H1 (cell line): ENCODE measurements at regions not wholly inside any gene's neighbourhood (a gene's known extent, or its start where the extent isn't known, plus 50 kb on each side); places are given as distances from the start of the nearest gene placed in this dataset.

ENCODE experiments used
- CTCF ChIA-PET: fragments of 300-600 bp; sonication (Branson Sonifier 250); formaldehyde crosslinking; loops from one replicate; lab custom pipeline; 2021; ENCODE audit not compliant: partially characterized antibody; lab: Charles Lee
- POLR2A ChIA-PET: fragments of 300-600 bp; sonication (Branson Sonifier 250); formaldehyde crosslinking; loops from one replicate; lab custom pipeline; 2021; ENCODE audit warnings: inconsistent platforms; ENCODE audit not compliant: partially characterized antibody; lab: Charles Lee
- DNase-seq, 2 experiments: peaks; one replicate each; pipeline versions ENCODE4 v3.0.0 to v3.0.0-alpha.2; 2010 to 2022; ENCODE audit warnings: low spot score in 2 of 2, low read depth in 1 of 2, mixed read lengths in 1 of 2
- FAIRE-seq: peaks from 2 replicates; lab custom pipeline; 2011; peaks lifted over from hg19 to GRCh38; lab: Jason Lieb, UNC
- H2AFZ ChIP-seq: 2 replicates; pipeline ENCODE4 v1.8.1; 2012; ENCODE audit warnings: low read length, inconsistent platforms
- H2AK5ac ChIP-seq: 2 replicates; pipeline ENCODE4 v1.6.1; 2013; ENCODE audit warnings: low read depth, low read length
- H2BK120ac ChIP-seq: replicated peaks from 2 replicates; pipeline ENCODE3; 2013; ENCODE audit warnings: low read depth, low read length, inconsistent platforms
- H2BK12ac ChIP-seq: 2 replicates; pipeline ENCODE4 v1.6.1; 2013; ENCODE audit warnings: low read depth, low read length
- H2BK15ac ChIP-seq: 2 replicates; pipeline ENCODE4 v1.6.1; 2013; ENCODE audit warnings: low read length
- H2BK20ac ChIP-seq: 2 replicates; pipeline ENCODE4 v1.6.1; 2013; ENCODE audit warnings: low read length
- H2BK5ac ChIP-seq: 2 replicates; pipeline ENCODE4 v1.6.1; 2013; ENCODE audit warnings: low read depth, low read length
- H3K14ac ChIP-seq: 2 replicates; pipeline ENCODE4 v1.6.1; 2013; ENCODE audit warnings: inconsistent platforms; ENCODE audit not compliant: insufficient read length
- H3K18ac ChIP-seq: 2 replicates; pipeline ENCODE4 v1.6.1; 2013; ENCODE audit warnings: low read length; ENCODE audit errors: extremely low read depth
- H3K23ac ChIP-seq: 2 replicates; pipeline ENCODE4 v1.6.1; 2013; ENCODE audit warnings: inconsistent platforms; ENCODE audit not compliant: insufficient read length
- H3K23me2 ChIP-seq: 2 replicates; pipeline ENCODE4 v1.6.1; 2013; ENCODE audit warnings: low read depth, low read length
- H3K27ac ChIP-seq: 2 replicates; pipeline ENCODE4 v1.6.1; 2011; ENCODE audit warnings: low read depth, low read length, inconsistent platforms
- H3K27me3 ChIP-seq, 4 experiments: replicated peaks in 1 of 4; 1 replicate in 1 of 4; 2 replicates in 3 of 4; pipeline versions ENCODE4 v1.6.1 to v1.8.1; 2011 to 2013; ENCODE audit warnings: low read length in 3 of 4, mild to moderate bottlenecking in 3 of 4, inconsistent platforms in 2 of 4, mixed read lengths in 2 of 4, moderate library complexity in 1 of 4; ENCODE audit not compliant: control insufficient read depth in 3 of 4, insufficient read depth in 3 of 4; ENCODE audit errors: extremely low read depth in 1 of 4
- H3K36me3 ChIP-seq, 4 experiments: 2 replicates each; pipeline versions ENCODE4 v1.6.1 to v1.8.1; 2011 to 2013; ENCODE audit warnings: mild to moderate bottlenecking in 4 of 4, low read length in 3 of 4, moderate library complexity in 2 of 4, control low read depth in 1 of 4, inconsistent platforms in 1 of 4; ENCODE audit not compliant: insufficient read depth in 4 of 4, control insufficient read depth in 2 of 4
- H3K4ac ChIP-seq: replicated peaks from 2 replicates; pipeline ENCODE3; 2013; ENCODE audit warnings: low read length, low read depth, mixed read lengths, inconsistent platforms; ENCODE audit not compliant: insufficient read length
- H3K4me1 ChIP-seq, 4 experiments: replicated peaks in 1 of 4; 1 replicate in 1 of 4; 2 replicates in 3 of 4; pipeline versions ENCODE4 v1.6.1 to v1.8.1; 2011 to 2013; ENCODE audit warnings: low read length in 3 of 4, inconsistent platforms in 2 of 4, mixed read lengths in 1 of 4; ENCODE audit not compliant: insufficient read depth in 4 of 4, control insufficient read depth in 3 of 4
- H3K4me2 ChIP-seq, 2 experiments: 2 replicates each; pipeline versions ENCODE4 v1.6.1 to v1.8.1; 2011 to 2013; ENCODE audit warnings: low read depth in 2 of 2, low read length in 2 of 2, control low read depth in 1 of 2, inconsistent platforms in 1 of 2, mild to moderate bottlenecking in 1 of 2; ENCODE audit not compliant: insufficient read depth in 1 of 2
- H3K4me3 ChIP-seq, 4 experiments: fragments of 200-600, 300-600 bp in 1 of 4; sonication (generic), shearing (Covaris generic), sonication (Bioruptor Twin) in 1 of 4; 2 replicates each; pipeline versions ENCODE4 v1.5.1 to v1.8.1; 2011 to 2016; ENCODE audit warnings: low read length in 4 of 4, low read depth in 3 of 4, control low read depth in 2 of 4, inconsistent platforms in 2 of 4, mild to moderate bottlenecking in 2 of 4, mixed read lengths in 1 of 4, moderate library complexity in 1 of 4; ENCODE audit not compliant: insufficient read depth in 2 of 4; ENCODE audit errors: extremely low read depth in 1 of 4
- H3K56ac ChIP-seq: replicated peaks from 2 replicates; pipeline ENCODE3; 2013; ENCODE audit warnings: low read depth, mild to moderate bottlenecking, mixed read lengths, low read length, inconsistent platforms; ENCODE audit not compliant: insufficient read length
- H3K79me1 ChIP-seq: 2 replicates; pipeline ENCODE4 v1.6.1; 2013; ENCODE audit warnings: low read depth, low read length, control low read depth
- H3K79me2 ChIP-seq, 2 experiments: 2 replicates each; pipeline versions ENCODE4 v1.6.1 to v1.8.1; 2012 to 2013; ENCODE audit warnings: low read length in 2 of 2, mild to moderate bottlenecking in 2 of 2, inconsistent platforms in 1 of 2; ENCODE audit not compliant: insufficient read depth in 2 of 2, control insufficient read depth in 1 of 2
- H3K9ac ChIP-seq, 4 experiments: replicated peaks in 1 of 4; 1 replicate in 1 of 4; 2 replicates in 3 of 4; pipeline versions ENCODE4 v1.6.1 to v1.8.1; 2011 to 2013; ENCODE audit warnings: low read depth in 3 of 4, low read length in 3 of 4, control low read depth in 2 of 4, mild to moderate bottlenecking in 2 of 4, moderate library complexity in 2 of 4, inconsistent platforms in 1 of 4; ENCODE audit errors: extremely low read depth in 1 of 4
- H3K9me3 ChIP-seq, 2 experiments: 2 replicates each; pipeline versions ENCODE4 v1.6.1 to v1.8.1; 2012 to 2013; ENCODE audit warnings: mild to moderate bottlenecking in 2 of 2, moderate library complexity in 2 of 2, control low read depth in 1 of 2, inconsistent platforms in 1 of 2, low read depth in 1 of 2, low read length in 1 of 2, mixed read lengths in 1 of 2; ENCODE audit not compliant: insufficient read depth in 2 of 2
- H4K20me1 ChIP-seq, 2 experiments: replicated peaks in 1 of 2; 2 replicates each; pipeline versions ENCODE3 to v1.8.1; 2011 to 2013; ENCODE audit warnings: inconsistent platforms in 2 of 2, low read length in 2 of 2, mild to moderate bottlenecking in 1 of 2; ENCODE audit not compliant: insufficient read depth in 2 of 2, control insufficient read depth in 1 of 2
- H4K5ac ChIP-seq: 2 replicates; pipeline ENCODE4 v1.6.1; 2013; ENCODE audit warnings: low read length, low read depth, mixed read lengths, inconsistent platforms; ENCODE audit not compliant: insufficient read length
- H4K8ac ChIP-seq: 2 replicates; pipeline ENCODE4 v1.8.0; 2013; ENCODE audit warnings: mild to moderate bottlenecking, moderate library complexity, low read length, inconsistent platforms; ENCODE audit not compliant: insufficient read depth; ENCODE audit errors: extremely low read depth
- H4K91ac ChIP-seq: replicated peaks from 2 replicates; pipeline ENCODE3; 2013; ENCODE audit warnings: low read length, mixed read lengths, inconsistent platforms; ENCODE audit not compliant: insufficient read length
- CBX8 ChIP-seq: fragments of 300-800, 300-1000 bp; sonication (generic); IDR thresholded peaks from 2 replicates; pipeline ENCODE4 v1.7.1; 2016; ENCODE audit warnings: low read depth, low read length, borderline replicate concordance
- CTBP2 ChIP-seq: IDR thresholded peaks from 2 replicates; pipeline ENCODE4 v1.7.0; 2011; ENCODE audit warnings: borderline replicate concordance, mild to moderate bottlenecking, moderate library complexity, mixed read lengths, low read length; ENCODE audit not compliant: insufficient read depth, insufficient read length
- KDM5A ChIP-seq: fragments of 200-600 bp; IDR thresholded peaks from 2 replicates; pipeline ENCODE4 v1.7.1; 2012; ENCODE audit warnings: mild to moderate bottlenecking, low read length, inconsistent platforms, mixed read lengths
- POU5F1 ChIP-seq: IDR thresholded peaks from 2 replicates; pipeline ENCODE4 v1.6.1; 2011; ENCODE audit warnings: low read depth, mild to moderate bottlenecking, low read length, moderate library complexity
- SP1 ChIP-seq: IDR thresholded peaks from 2 replicates; pipeline ENCODE4 v1.6.1; 2011; ENCODE audit warnings: low read depth, low read length
- ZNF274 ChIP-seq: IDR thresholded peaks from 2 replicates; pipeline ENCODE4 v1.7.0; 2012; ENCODE audit warnings: low read length, borderline replicate concordance; ENCODE audit errors: extremely low read depth
- WGBS, 2 experiments: shearing (Covaris generic) in 1 of 2; methylation state at CpG; one replicate each; pipeline versions ENCODE4 v1.1.6 to v1.1.7; 2013 to 2015; ENCODE audit warnings: low lambda C conversion rate in 2 of 2, mixed read lengths in 2 of 2, inconsistent platforms in 1 of 2, low coverage in 1 of 2, missing lambda C conversion rate in 1 of 2; ENCODE audit not compliant: insufficient replicate concordance in 2 of 2, insufficient coverage in 1 of 2, insufficient read length in 1 of 2; ENCODE audit errors: extremely low coverage in 1 of 2, missing lambda C conversion rate in 1 of 2; 5-methylcytosine and 5-hydroxymethylcytosine counted together

- H3K56ac ChIP-seq, result no peak overlapping the region
- H3K4me2 ChIP-seq, result no peak overlapping the region
- no peak overlapping the region for H3K23ac ChIP-seq
- no peaks in the 10 kb centered on the region; a peak in 1 of 7 replicates for H3K27me3 ChIP-seq
- no peak overlapping the region for H3K4me3 ChIP-seq
- H3K36me3 ChIP-seq, result no peaks in the 10 kb centered on the region
- H2BK12ac ChIP-seq, result no peak overlapping the region
- WGBS, 2 experiments, result 84% methylated on average over 2 of the region's 2 CpGs; no CpG with 5 or more reads in 1 of the 2 experiments
- H3K4me1 ChIP-seq, result no peaks in the 10 kb centered on the region
- no peak overlapping the region for H3K27ac ChIP-seq
- H2BK15ac ChIP-seq, result no peak overlapping the region
- H3K23me2 ChIP-seq, result no peaks in the 10 kb centered on the region
- H4K20me1 ChIP-seq, result no peaks in the 10 kb centered on the region
- H4K8ac ChIP-seq, result no peak overlapping the region
- H4K5ac ChIP-seq, result no peak overlapping the region
- FAIRE-seq (no peak), DNase-seq (no peak)
- no peaks in the 10 kb centered on the region for H3K9me3 ChIP-seq
- ChIA-PET POLR2A (no interaction called here), CTCF (interaction anchor here (0.6 to 12.9 kb wide), 19 partner anchors 10 to 264 kb away, joined by 3 to 266 read pairs (median 4); no protein-coding TSS in a partner anchor)
- H3K79me2 ChIP-seq, result no peaks in the 10 kb centered on the region
- no peaks in the 10 kb centered on the region for H3K79me1 ChIP-seq
- no peak overlapping the region for H3K9ac ChIP-seq
- H2AK5ac ChIP-seq, result no peak overlapping the region
- no peak overlapping the region for H2BK120ac ChIP-seq
- H2AFZ ChIP-seq, result no peak overlapping the region
- no peak overlapping the region for H2BK5ac ChIP-seq
- H3K14ac ChIP-seq, result no peak overlapping the region
- H4K91ac ChIP-seq, result no peak overlapping the region
- H3K4ac ChIP-seq, result no peak overlapping the region
- no peak overlapping the region for H2BK20ac ChIP-seq
- H3K18ac ChIP-seq, result no peak overlapping the region
- TF ChIP-seq POU5F1, result no peak
- TF ChIP-seq ZNF274, result no peak
- TF ChIP-seq CBX8, result no peak
- no peak for TF ChIP-seq CTBP2
- TF ChIP-seq KDM5A, result no peak
- no peak for TF ChIP-seq SP1
These were observed 152.5 kb downstream of the CCNG2 start for GRCh38 chr4:77309496-77309895.
